GM21619 (cell line): ENCODE measurements at regions not wholly inside any gene's neighbourhood (a gene's known extent, or its start where the extent isn't known, plus 50 kb on each side); places are given as distances from the start of the nearest gene placed in this dataset.
"Not testable (repeated sequence)": the region's sequence is repeated elsewhere in the genome, so short reads cannot be mapped to it uniquely, and the experiment has no call there.

Experiments
- ATAC-seq: cut with Tn5 transposase; IDR thresholded peaks from one replicate; pipeline ENCODE4 v1.9.1; 2021; ENCODE audit not compliant: unreplicated experiment

GRCh38 chr6:66997579-66997978, 1290.6 kb upstream of the EYS start:
- not testable (repeated sequence) for ATAC-seq

- ATAC-seq, result no peak
These were observed 1288.6 kb upstream of the EYS start for GRCh38 chr6:66995669-66996068.

GRCh38 chr6:66993708-66994107, 1286.7 kb upstream of the EYS start:
- not testable (repeated sequence) for ATAC-seq

GRCh38 chr6:66993272-66993671, 1286.2 kb upstream of the EYS start:
- no peak for ATAC-seq

- no peak for ATAC-seq
These were observed 1285.6 kb upstream of the EYS start for GRCh38 chr6:66992660-66993059.

GRCh38 chr6:66986940-66987339, 1279.9 kb upstream of the EYS start:
- no peak for ATAC-seq

GRCh38 chr6:66985816-66986215, 1278.8 kb upstream of the EYS start:
- ATAC-seq, result no peak

- ATAC-seq, result no peak
These were observed 1263.3 kb upstream of the EYS start for GRCh38 chr6:66970373-66970772.

- ATAC-seq, result no peak
These were observed 1258.2 kb upstream of the EYS start for GRCh38 chr6:66965227-66965626.

GRCh38 chr6:66964216-66964615, 1257.2 kb upstream of the EYS start:
- ATAC-seq, result no peak

GRCh38 chr6:66962082-66962481, 1255.1 kb upstream of the EYS start:
- no peak for ATAC-seq

GRCh38 chr6:66961191-66961590, 1254.2 kb upstream of the EYS start:
- no peak for ATAC-seq

- ATAC-seq, result no peak
These were observed 1242.2 kb upstream of the EYS start for GRCh38 chr6:66949191-66949661.

- no peak for ATAC-seq
These were observed 1241.1 kb upstream of the EYS start for GRCh38 chr6:66948106-66948505.

GRCh38 chr6:66940003-66940402, 1233.0 kb upstream of the EYS start:
- no peak for ATAC-seq

GRCh38 chr6:66937180-66937579, 1230.2 kb upstream of the EYS start:
- no peak for ATAC-seq

- no peak for ATAC-seq
These were observed 1228.6 kb upstream of the EYS start for GRCh38 chr6:66935612-66936011.

- no peak for ATAC-seq
These were observed 1224.8 kb upstream of the EYS start for GRCh38 chr6:66931787-66932186.

- ATAC-seq, result no peak
These were observed 1223.7 kb upstream of the EYS start for GRCh38 chr6:66930559-66931290.

- ATAC-seq, result no peak
These were observed 1219.0 kb upstream of the EYS start for GRCh38 chr6:66926060-66926459.

- ATAC-seq, result no peak
These were observed 1206.6 kb upstream of the EYS start for GRCh38 chr6:66913657-66914056.

GRCh38 chr6:66902457-66902856, 1195.4 kb upstream of the EYS start:
- ATAC-seq, result no peak
